ENCODE measurements at regions not wholly inside any gene's neighbourhood (a gene's known extent, or its start where the extent isn't known, plus 50 kb on each side); places are given as distances from the start of the nearest gene placed in this dataset.

- no peaks in the 10 kb centered on the region for H3K27me3 ChIP-seq (ENCODE audit: control insufficient read depth, insufficient read depth, low read length, poor library complexity, severe bottlenecking)
- H3K27ac Mint-ChIP-seq = no peak overlapping the region
- H3K4me1 Mint-ChIP-seq = no peaks in the 10 kb centered on the region
- H3K4me3 Mint-ChIP-seq = no peak overlapping the region
- H3K9me3 Mint-ChIP-seq = no peaks in the 10 kb centered on the region
- DNase-seq = peak; percentile 45
- H3K36me3 Mint-ChIP-seq (ENCODE audit: low read depth) = no peaks in the 10 kb centered on the region
- no peak overlapping the region for H3K4me3 ChIP-seq (ENCODE audit: low read length)
- WGBS, 2 experiments (ENCODE audit: insufficient coverage in 1 of 2, insufficient read length in 1 of 2) = 83 to 88% methylated on average over 4 of the region's 4 CpGs
- no peak overlapping the region for H3K9ac ChIP-seq (ENCODE audit: extremely low read depth, low read length, poor library complexity, severe bottlenecking)
- H3K36me3 ChIP-seq (ENCODE audit: control insufficient read depth, insufficient read depth, low read length) = no peaks in the 10 kb centered on the region
- H3K9me3 ChIP-seq (ENCODE audit: control insufficient read depth, low read length) = no peaks in the 10 kb centered on the region
- no peaks in the 10 kb centered on the region for H3K27me3 Mint-ChIP-seq (ENCODE audit: insufficient read depth)
- no peak overlapping the region for H3K27ac ChIP-seq (ENCODE audit: low read depth, low read length)
- H3K4me1 ChIP-seq (ENCODE audit: control insufficient read depth, insufficient read depth, low read length) = no peaks in the 10 kb centered on the region
- no peak for TF ChIP-seq CTCF (conservative IDR thresholded peaks at IDR 0.05)
These were observed 1461.7 kb downstream of the ADGRL3 start for GRCh38 chr4:62661821-62662220.

- Histone ChIP-seq H3K9ac (ENCODE audit: extremely low read depth, low read length, poor library complexity, severe bottlenecking) (no peak overlapping the region), H3K9me3 (ENCODE audit: control insufficient read depth, low read length) (no peaks in the 10 kb centered on the region), H3K27ac (ENCODE audit: low read depth, low read length) (no peak overlapping the region), H3K4me1 (ENCODE audit: control insufficient read depth, insufficient read depth, low read length) (no peaks in the 10 kb centered on the region), H3K4me3 (ENCODE audit: low read length) (no peak overlapping the region), H3K27me3 (ENCODE audit: control insufficient read depth, insufficient read depth, low read length, poor library complexity, severe bottlenecking) (no peaks in the 10 kb centered on the region), H3K36me3 (ENCODE audit: control insufficient read depth, insufficient read depth, low read length) (no peaks in the 10 kb centered on the region)
- Mint-ChIP-seq H3K9me3 (no peaks in the 10 kb centered on the region), H3K36me3 (ENCODE audit: low read depth) (no peaks in the 10 kb centered on the region), H3K27ac (no peak overlapping the region), H3K4me1 (no peaks in the 10 kb centered on the region), H3K4me3 (no peak overlapping the region), H3K27me3 (ENCODE audit: insufficient read depth) (no peaks in the 10 kb centered on the region)
- WGBS, 2 experiments (ENCODE audit: insufficient coverage in 1 of 2, insufficient read length in 1 of 2) = 90 to 100% methylated on average over 1 of the region's 1 CpG
- DNase-seq = no peak
- no peak for TF ChIP-seq CTCF (conservative IDR thresholded peaks at IDR 0.05)
These were observed 1455.9 kb downstream of the ADGRL3 start for GRCh38 chr4:62656006-62656405.

- H3K27ac ChIP-seq (ENCODE audit: low read depth, low read length) = no peak overlapping the region
- no peaks in the 10 kb centered on the region for H3K36me3 Mint-ChIP-seq (ENCODE audit: low read depth)
- H3K9ac ChIP-seq (ENCODE audit: extremely low read depth, low read length, poor library complexity, severe bottlenecking) = no peak overlapping the region
- H3K9me3 ChIP-seq (ENCODE audit: control insufficient read depth, low read length) = no peaks in the 10 kb centered on the region
- H3K27ac Mint-ChIP-seq = no peak overlapping the region
- TF ChIP-seq CTCF (conservative IDR thresholded peaks at IDR 0.05) = peak; percentile 83
- 32% methylated on average over 2 of the region's 3 CpGs; no CpG with 5 or more reads in 1 of the 2 experiments for WGBS, 2 experiments (ENCODE audit: insufficient coverage in 1 of 2, insufficient read length in 1 of 2)
- H3K4me3 Mint-ChIP-seq = no peak overlapping the region
- H3K36me3 ChIP-seq (ENCODE audit: control insufficient read depth, insufficient read depth, low read length) = no peaks in the 10 kb centered on the region
- no peaks in the 10 kb centered on the region for H3K27me3 ChIP-seq (ENCODE audit: control insufficient read depth, insufficient read depth, low read length, poor library complexity, severe bottlenecking)
- peak; percentile 59 for DNase-seq
- H3K27me3 Mint-ChIP-seq (ENCODE audit: insufficient read depth) = no peaks in the 10 kb centered on the region
- H3K4me1 ChIP-seq (ENCODE audit: control insufficient read depth, insufficient read depth, low read length) = no peaks in the 10 kb centered on the region
- H3K9me3 Mint-ChIP-seq = no peaks in the 10 kb centered on the region
- H3K4me3 ChIP-seq (ENCODE audit: low read length) = no peak overlapping the region
- H3K4me1 Mint-ChIP-seq = peaks cover 1% of the 10 kb centered on the region
These were observed 1444.2 kb downstream of the ADGRL3 start for GRCh38 chr4:62644372-62644771.
